Transverse colon (tissue), 4 donors: ENCODE measurements at regions not wholly inside any gene's neighbourhood (a gene's known extent, or its start where the extent isn't known, plus 50 kb on each side); places are given as distances from the start of the nearest gene placed in this dataset.

Source experiments
- DNase-seq: peaks from one replicate; pipeline ENCODE4 v3.0.0-alpha.2; 2019
- H3K27ac ChIP-seq, 4 donors: fragments of 200-600 bp; sonication (generic); 2 replicates each; pipeline ENCODE4 v1.5.1; 2016 to 2018; ENCODE audit warnings: inconsistent platforms in 4 of 4
- H3K27me3 ChIP-seq: fragments of 200-600 bp; sonication (generic); 2 replicates; pipeline ENCODE4 v1.5.1; 2017; ENCODE audit warnings: inconsistent platforms
- H3K36me3 ChIP-seq, 4 donors: fragments of 200-600 bp; sonication (generic); 2 replicates each; pipeline ENCODE4 v1.5.1; 2017 to 2019; ENCODE audit warnings: inconsistent platforms in 4 of 4
- H3K4me1 ChIP-seq, 4 donors: fragments of 200-600 bp; sonication (generic); 2 replicates each; pipeline ENCODE4 v1.5.1; 2017 to 2020; ENCODE audit warnings: inconsistent platforms in 4 of 4
- H3K4me3 ChIP-seq, 4 donors: fragments of 200-600 bp; sonication (generic); 1 replicate in 1 of 4; 2 replicates in 3 of 4; pipeline versions ENCODE4 v1.5.1 to v1.6.1; 2017 to 2019; ENCODE audit warnings: inconsistent platforms in 4 of 4
- H3K9me3 ChIP-seq, 2 donors: fragments of 200-600 bp; sonication (generic); 2 replicates each; pipeline ENCODE4 v1.5.1; 2017 to 2019; ENCODE audit warnings: inconsistent platforms in 2 of 2
- CTCF ChIP-seq, 5 experiments: fragments of 200-600 bp in 3 of 5; fragments of 450-650 bp in 2 of 5; sonication (generic) in 3 of 5; IDR thresholded peaks; 1 replicate in 2 of 5; 2 replicates in 3 of 5; pipeline ENCODE4 v1.5.1; 2016 to 2017; ENCODE audit warnings: antibody characterized with exemption in 5 of 5, inconsistent platforms in 3 of 5, mild to moderate bottlenecking in 2 of 5, moderate library complexity in 1 of 5
- EP300 ChIP-seq: sonication (generic); formaldehyde crosslinking; IDR thresholded peaks from one replicate; pipeline ENCODE4 v1.6.1; 2017; ENCODE audit warnings: antibody characterized with exemption, low read depth
- POLR2A ChIP-seq: fragments of 450-650 bp; IDR thresholded peaks from one replicate; pipeline ENCODE4 v1.6.1; 2016; ENCODE audit warnings: antibody characterized with exemption, mild to moderate bottlenecking, moderate library complexity
- POLR2AphosphoS5 ChIP-seq, 3 donors: sonication (generic); formaldehyde crosslinking; IDR thresholded peaks; one replicate each; pipeline ENCODE4 v1.6.1; 2016; ENCODE audit warnings: antibody characterized with exemption in 3 of 3
- WGBS, 2 donors: methylation state at CpG; one replicate each; pipeline ENCODE4 v1.1.5; 2018; ENCODE audit warnings: low coverage in 1 of 2; 5-methylcytosine and 5-hydroxymethylcytosine counted together
- in situ Hi-C, 4 donors: fragments of 200-750 bp; cut with MboI; loops; one replicate each; pipeline versions ENCODE4 v1.15.0 to v1.15.1; 2017; ENCODE audit warnings: low sequenced_read_pairs in 3 of 4, low pct_ligation_motif_present in 1 of 4, low pct_unique_long_range_greater_than_20kb in 1 of 4
- intact Hi-C: fragments of 100-400 bp; cut with DNase I; formaldehyde crosslinking; loops from one replicate; pipeline ENCODE4 v1.15.1; 2023; ENCODE audit warnings: low total_unique reads

- DNase-seq, result no peak
- TF ChIP-seq CTCF (IDR thresholded peaks at IDR 0.05), result no peak
- no peak for TF ChIP-seq POLR2A
- no peak for TF ChIP-seq POLR2AphosphoS5 (IDR thresholded peaks at IDR 0.05)
- TF ChIP-seq EP300, result no peak
- no peak overlapping the region for H3K4me3 ChIP-seq
- intact Hi-C loops (no loop called here), in situ Hi-C loops (no loop called here)
- no peaks in the 10 kb centered on the region for H3K27me3 ChIP-seq
- no peak overlapping the region for H3K27ac ChIP-seq
- peaks cover 0 to 14% (median 2%) of the 10 kb centered on the region in 4 donors for H3K4me1 ChIP-seq
- H3K9me3 ChIP-seq, result no peaks in the 10 kb centered on the region
- 55% methylated on average over 2 of the region's 2 CpGs; no CpG with 5 or more reads in 1 of the 2 donors for whole genome bisulfite sequencing, 2 donors
- H3K36me3 ChIP-seq, result no peaks in the 10 kb centered on the region
Observed at GRCh38 chr10:78367751-78368150, 334.1 kb downstream of the RPS24 start.

GRCh38 chr10:78371136-78371535 is 337.5 kb downstream of the RPS24 start:
- 60 to 63% methylated on average over 2 to 4 of the region's 4 CpGs for WGBS, 2 donors
- H3K27me3 ChIP-seq, result no peaks in the 10 kb centered on the region
- no peak overlapping the region for H3K27ac ChIP-seq
- intact Hi-C loops, result no loop called here
- no peaks in the 10 kb centered on the region for H3K36me3 ChIP-seq
- in situ Hi-C loops, result no loop called here
- H3K4me3 ChIP-seq, result no peak overlapping the region
- H3K4me1 ChIP-seq, result peaks cover 0 to 9% (median 2%) of the 10 kb centered on the region in 4 donors
- TF ChIP-seq EP300 (no peak), POLR2AphosphoS5 (IDR thresholded peaks at IDR 0.05) (no peak), CTCF (IDR thresholded peaks at IDR 0.05) (no peak), POLR2A (no peak)
- no peaks in the 10 kb centered on the region for H3K9me3 ChIP-seq
- no peak for DNase-seq

- in situ Hi-C loops, result no loop called here
Observed at GRCh38 chr10:78372806-78373205, 339.1 kb downstream of the RPS24 start.

GRCh38 chr10:78374331-78375028 is 340.8 kb downstream of the RPS24 start:
- H3K4me1 ChIP-seq, result no peaks in the 10 kb centered on the region
- WGBS, 2 donors, result 89% methylated on average over 5 of the region's 9 CpGs; no CpG with 5 or more reads in 1 of the 2 donors
- no peaks in the 10 kb centered on the region for H3K36me3 ChIP-seq
- intact Hi-C loops, result no loop called here
- TF ChIP-seq POLR2AphosphoS5 (IDR thresholded peaks at IDR 0.05) (no peak), POLR2A (no peak), EP300 (no peak), CTCF (IDR thresholded peaks at IDR 0.05) (no peak)
- H3K4me3 ChIP-seq, result no peak overlapping the region
- H3K27ac ChIP-seq, result no peak overlapping the region
- DNase-seq, result no peak
- no peaks in the 10 kb centered on the region for H3K9me3 ChIP-seq
- H3K27me3 ChIP-seq, result no peaks in the 10 kb centered on the region
- in situ Hi-C loops, result no loop called here

More at GRCh38 chr10:78372806-78373205, 339.1 kb downstream of the RPS24 start:
- Histone ChIP-seq H3K4me3 (no peak overlapping the region), H3K27ac (no peak overlapping the region), H3K4me1 (peaks cover 0 to 1% (median under 1%) of the 10 kb centered on the region in 4 donors), H3K36me3 (no peaks in the 10 kb centered on the region), H3K9me3 (no peaks in the 10 kb centered on the region), H3K27me3 (no peaks in the 10 kb centered on the region)
- WGBS, 2 donors, result 87 to 96% methylated on average over 5 to 6 of the region's 6 CpGs
- no peak for TF ChIP-seq EP300
- no peak for TF ChIP-seq POLR2A
- TF ChIP-seq CTCF (IDR thresholded peaks at IDR 0.05), result no peak
- TF ChIP-seq POLR2AphosphoS5 (IDR thresholded peaks at IDR 0.05), result no peak
- no peak for DNase-seq
- intact Hi-C loops, result no loop called here
